CD4-positive, alpha-beta T cell treated with Interleukin-21 for 1 hour (primary cell): ENCODE measurements at regions not wholly inside any gene's neighbourhood (a gene's known extent, or its start where the extent isn't known, plus 50 kb on each side); places are given as distances from the start of the nearest gene placed in this dataset.

Experiments
- DNase-seq: peaks from one replicate; pipeline ENCODE4 v3.0.0-alpha.2; 2020

DNA sequence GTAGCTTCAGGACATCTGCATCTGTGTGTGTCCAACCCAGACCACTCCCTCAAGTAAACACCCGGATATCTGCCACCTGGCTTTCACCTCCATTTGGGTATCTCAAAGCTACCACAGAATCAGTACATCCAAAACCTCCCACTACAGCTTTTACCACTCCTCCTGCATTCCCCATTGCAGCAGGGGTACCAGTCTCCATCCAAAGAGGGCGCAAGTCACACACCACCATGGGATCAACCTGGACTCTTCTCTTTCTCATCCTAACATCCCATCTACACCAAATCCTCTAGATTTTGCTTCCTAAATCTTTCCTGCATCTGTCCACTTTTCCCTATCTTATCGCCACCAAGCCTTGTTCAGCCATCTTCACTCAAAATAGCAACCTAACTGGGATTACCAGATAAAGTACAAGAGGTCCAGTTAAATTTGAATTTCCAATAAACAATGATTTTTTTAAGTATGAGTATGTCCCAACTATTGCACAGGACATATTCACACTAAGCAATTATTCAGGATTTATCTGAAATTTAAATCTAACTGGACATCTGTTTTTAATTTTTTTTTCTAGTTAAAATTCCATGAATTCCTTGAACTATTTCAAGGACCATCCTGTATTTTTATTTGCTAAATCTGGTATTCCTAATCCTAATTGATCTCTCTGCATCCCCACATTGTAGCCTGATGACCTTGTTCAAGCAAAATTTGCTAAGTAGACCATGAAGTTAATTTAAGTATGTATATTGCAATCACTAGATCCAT lies 164.3 kb upstream of the MLN start:
- DNase-seq = no peak

DNA sequence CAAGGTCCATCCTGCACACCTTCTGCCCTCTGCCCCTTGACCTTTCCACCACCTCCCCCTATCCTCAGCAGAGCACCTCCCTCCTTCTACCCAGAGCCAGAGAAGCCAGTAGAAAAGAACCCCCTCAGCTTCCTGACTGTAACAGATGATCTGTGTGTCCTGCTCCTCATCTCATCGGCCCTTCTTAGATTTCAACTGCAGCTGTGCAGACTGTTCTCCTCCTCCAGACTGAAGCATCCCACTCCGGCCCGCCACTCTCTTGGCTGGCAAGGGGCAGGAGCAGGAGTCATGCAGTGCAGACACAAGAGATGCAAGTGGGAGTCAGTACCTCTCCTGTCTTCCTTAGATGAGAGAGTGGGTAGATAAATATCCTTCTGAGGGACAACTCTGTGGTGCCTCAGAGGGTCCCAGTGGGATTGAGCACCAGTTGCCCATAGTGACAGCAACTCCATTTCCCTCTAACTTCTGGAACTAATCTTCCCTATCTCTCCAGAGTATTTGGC lies 163.5 kb upstream of the MLN start:
- no peak for DNase-seq

DNA sequence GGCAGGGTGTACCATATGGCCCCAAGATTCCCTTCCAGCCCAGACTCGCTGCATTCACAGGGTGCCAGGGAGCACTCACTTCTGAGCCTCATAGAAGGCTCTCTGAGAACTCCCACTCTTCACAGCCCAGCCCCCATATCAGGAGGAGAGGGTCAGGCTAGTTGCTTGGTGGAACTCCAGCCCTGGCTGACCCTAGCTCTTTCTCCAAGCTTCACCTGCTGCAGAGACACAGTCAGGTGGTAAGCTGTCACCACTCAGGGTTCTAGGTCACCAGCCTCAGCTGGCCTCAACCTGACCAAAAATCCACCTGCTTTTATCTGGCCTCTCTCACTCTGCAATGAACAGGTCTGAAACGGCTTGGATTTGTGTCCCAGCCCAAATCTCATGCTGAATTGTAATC lies 162.7 kb upstream of the MLN start:
- no peak for DNase-seq

DNA sequence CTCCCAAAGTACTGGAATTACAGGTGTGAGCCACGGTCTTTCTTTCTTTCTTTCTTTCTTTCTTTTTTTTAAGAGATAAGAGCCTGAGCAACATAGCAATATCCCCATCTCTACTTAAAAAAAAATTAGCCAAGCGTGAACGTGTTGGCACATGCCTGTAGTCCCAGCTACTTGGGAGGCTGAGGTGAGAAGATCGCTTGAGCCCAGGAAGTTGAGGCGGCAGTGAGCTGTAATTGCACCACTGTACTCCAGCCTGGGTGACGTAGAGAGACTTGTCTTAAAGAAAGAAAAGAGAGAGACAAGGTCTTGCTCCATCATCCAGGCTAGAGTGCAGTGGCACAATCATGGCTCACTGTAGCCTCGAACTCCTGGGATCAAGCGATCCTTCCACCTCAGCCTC lies 162.0 kb upstream of the MLN start:
- no peak for DNase-seq

DNA sequence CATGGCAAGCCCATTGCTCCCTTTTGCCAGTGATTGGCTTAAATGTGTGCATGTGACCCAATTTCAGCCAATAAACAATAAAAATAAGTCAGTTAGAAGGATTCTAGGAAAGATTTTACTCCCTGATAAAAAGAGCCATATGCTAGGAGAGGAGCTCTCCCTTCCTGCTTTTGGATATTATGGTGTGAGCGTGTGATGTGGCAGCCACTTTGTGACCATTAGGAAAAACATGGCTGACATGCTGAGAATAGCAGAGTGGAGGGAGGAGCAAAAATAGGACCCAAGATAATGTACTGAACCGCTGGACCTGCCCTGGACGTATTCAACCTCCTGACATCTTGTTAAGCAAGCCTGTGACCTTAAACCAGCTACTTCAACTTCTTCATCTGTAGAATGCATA lies 160.6 kb upstream of the MLN start:
- DNase-seq = no peak

DNA sequence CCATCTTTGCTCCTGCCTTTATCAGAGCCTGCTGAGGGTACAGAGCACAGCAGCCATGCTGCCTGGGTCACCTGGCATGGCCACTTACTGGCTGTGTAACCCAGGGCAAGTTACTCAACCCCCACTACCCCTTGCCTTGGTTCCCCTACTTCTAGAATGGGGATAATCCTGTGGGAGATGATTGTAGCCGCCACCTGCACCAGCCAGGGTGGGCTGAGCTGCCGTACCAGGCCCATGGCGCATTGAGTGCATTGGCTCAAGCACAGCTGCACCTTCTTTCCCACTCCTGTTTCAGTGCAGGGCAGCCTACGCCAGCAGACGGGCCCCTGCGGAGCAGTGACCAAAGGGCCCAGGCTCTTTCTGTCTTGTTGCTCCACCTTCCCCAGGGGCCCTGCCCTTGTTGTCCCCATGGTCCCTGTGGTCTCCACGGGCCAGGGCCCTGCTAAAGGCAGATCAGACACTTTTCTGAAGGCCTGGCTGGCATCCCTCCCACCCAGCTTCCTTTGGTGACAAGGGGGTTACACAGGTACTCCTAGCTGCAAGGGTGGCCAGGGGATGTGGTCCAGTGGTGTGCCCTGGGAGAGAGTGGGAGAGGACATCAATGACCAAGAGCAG lies 159.4 kb upstream of the MLN start:
- no peak for DNase-seq

DNA sequence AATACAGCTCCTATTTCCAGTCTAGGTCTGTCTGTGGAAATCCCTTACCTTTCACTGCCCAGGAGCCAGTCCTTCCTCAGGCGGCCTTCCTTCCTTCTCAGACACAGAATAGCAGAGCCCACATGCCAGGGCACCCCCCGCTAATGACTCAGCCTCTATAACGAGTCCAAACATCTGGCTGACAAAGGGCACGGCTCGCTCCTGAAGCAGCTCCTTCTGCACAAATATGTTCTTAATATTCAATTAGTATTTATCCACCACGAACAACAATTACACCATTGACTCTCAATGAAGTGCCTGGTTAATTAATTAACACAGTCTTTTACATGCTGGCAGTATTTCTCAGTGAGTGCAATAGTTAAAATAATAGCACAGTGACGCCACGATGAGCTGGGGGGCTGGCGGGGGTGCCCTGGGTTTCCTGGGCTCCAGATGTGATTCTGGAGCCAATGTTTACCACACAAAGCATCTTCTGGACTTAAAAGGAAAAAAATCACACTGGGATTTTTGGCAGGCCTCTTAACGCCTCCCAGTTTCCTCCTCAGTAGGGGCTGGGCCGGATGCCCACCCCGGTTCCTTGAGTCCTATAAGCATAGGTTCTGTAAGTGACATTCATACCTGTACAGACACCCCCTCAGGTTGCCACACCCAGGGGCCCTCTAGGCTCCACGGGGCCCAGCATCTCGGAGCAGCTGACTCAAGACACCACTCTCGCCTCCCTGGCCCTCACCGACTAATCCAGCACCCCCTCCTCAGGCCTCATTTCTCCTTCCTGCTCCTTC lies 158.6 kb upstream of the MLN start:
- no peak for DNase-seq

DNA sequence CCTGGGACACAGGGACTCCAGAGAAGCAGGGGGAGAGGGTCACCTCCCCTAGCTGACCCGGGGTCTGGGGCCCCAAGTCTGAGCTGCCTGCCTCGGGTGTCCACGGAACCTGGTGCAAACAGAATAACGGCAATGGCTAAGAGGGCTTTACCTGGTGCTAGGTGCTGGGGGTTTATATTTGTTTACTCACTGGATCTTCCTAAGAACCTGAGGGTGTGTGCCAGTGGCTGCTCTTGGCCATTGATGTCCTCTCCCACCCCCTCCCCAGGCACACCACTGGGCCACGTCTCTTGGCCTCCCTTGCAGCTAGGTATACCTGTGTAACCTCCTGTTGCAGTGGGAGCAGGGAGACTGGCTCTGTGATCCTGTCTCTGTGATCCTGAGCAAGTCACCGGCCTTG lies 157.9 kb upstream of the MLN start:
- no peak for DNase-seq

DNA sequence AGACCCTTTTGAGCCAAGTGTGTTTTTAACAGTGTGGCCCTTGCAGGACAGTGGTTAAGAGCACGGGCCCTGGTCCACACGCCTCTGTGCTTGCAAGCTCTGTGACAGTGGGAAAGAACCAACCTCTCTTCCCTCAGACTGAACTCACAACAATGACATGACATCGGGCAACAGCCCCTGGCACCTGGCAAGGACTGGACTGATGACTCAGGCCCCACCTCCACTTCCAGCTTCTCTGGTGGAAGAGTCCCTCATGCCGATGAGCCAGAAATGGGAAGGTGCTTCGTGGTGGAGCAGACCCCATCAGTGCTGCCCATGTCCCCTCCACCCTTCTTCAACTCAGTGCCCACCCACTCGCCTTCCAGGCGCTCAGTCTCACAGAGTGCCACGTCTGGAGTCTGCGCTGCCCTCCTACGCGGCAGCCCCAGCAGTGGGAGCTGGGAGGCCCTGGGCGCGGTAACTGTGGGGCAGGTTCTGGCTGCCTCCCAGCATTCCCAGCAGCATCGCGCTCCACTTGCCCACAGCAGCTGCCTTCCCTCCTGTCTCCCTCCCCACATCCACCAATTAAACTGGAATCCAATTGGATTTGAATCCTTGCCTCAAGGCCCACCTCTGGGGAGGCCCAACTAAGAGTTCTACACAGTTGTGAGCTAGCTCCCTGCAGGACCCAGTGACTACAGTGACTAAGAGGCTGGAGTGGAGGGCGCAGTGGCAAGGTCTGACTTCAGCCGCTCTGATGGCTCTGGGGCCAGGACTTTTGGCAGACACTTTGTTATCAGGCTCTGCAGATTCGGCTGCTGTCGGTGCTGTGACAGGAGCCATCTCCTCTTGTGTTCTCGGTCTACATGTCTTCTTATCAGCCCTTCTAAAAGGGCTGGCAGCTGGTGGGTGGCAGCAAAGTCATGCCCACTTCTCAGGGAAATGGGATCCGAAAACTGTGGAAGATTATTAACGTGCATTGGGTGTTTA lies 156.8 kb upstream of the MLN start:
- no peak for DNase-seq

DNA sequence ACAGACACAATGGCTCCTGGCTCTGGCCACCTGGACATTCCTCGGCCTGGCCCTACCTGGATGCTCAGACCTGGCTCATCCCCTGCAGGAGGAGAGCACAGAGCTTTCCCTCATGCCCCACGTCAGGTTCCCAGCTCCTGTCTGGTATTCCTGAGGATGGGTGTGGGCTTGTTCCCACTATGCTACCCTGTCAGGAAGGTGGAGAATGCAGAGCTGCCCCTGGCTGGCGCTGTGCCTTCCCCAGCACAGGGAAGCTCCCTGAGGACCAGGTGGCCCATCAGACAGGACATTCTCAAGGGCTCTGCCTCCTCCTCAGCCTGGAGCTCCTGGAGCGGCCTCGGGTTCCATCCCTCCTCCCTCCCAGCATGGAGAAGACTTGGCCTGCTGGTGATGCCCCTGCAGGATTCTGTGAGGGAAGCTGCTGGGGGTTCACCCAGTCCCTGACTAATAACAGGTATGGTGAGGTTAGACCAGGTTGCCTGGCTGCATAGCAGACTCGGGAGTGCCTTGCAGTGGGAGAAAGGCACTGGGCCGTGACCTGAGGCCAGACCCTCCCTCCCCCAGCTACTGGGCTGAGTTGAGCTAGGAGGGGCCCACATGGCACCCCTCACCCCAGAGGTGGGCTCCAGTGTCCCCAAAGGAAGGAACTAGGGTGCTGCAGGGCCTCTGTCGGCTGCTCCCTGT lies 156.0 kb upstream of the MLN start:
- no peak for DNase-seq

DNA sequence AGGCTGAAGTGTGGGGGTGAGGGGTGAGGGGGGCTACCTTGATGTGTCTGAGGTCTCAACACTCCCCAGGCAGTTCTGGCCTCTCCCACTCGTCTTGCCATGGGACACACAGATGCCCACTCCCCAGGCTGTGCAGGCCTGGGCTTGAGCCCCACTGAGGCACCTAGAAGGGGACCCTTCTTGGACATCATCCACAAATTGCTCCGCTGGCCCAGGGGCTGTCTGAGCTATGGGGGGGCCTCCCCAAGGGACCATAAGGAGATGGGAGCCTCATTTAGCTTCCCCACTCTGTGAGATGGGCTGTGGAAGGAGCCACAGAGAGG lies 155.5 kb upstream of the MLN start:
- DNase-seq = no peak

DNA sequence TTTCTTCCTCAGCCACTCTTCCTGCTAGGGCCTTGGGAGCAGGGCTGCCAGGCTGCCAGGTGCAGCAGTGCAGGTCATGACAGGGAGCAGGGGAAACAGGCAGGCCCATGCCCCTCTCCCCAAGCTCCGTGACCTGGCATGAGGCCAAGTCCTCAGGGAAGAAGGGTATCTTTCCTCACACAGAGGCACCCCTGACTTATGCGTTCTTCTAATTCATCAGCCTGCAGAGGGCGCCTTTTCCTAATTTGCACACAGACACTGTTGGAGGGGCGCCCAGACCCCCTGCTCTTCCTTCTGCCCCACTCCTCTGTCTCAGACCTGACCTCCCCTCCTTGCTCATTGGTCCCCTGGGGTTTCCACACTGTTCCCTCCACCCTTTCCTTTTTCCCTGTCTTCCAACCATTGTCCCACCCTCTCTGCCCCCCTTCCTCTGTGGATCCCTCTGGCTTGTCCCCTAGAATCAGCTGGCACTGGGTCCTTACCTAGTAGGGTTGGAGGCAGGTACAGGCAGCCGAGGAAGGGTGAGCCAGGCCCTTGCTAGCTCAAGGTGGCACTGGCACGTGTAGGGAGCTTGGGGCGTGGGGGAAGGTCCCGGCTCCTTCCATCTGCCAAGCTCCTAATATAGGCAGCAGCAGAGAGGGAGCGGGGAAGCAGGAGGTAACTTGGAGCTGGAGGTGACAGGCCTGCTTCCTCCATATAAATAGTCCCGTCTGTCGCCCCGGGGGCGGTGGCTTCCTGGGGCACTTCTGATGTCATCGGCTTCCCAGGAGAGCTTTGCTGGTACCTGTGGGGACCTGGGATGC lies 154.9 kb upstream of the MLN start:
- no peak for DNase-seq

DNA sequence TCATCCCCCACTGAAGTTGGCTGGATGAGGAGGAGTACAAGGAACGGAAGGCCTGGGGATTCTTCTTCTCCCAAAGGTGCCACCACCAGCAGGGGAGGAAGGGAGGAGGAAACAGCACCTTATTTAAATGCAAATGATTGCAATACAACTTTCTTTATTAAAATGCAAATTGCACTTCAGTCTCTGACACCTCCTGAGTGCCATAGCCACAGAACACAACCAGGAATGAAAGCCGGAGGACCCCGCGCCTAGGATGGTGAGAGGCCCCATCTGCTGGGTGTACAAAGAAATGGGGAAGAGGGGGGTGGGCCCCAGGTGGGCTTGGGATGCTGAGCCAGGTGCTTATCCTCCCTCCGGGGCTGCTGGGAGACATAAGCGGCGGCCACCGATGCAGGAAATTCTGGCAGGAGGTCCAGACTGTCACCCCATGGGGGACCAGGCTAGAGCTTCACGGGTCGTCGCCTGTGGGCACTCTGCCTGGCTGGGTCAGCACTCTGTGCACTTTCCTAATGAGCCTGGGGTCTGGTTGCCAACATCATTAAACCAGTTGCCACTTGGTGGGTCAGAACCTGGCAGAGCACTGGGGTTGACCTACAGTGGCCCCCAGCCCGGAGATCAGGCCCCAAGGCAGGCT lies 154.2 kb upstream of the MLN start:
- DNase-seq = no peak

DNA sequence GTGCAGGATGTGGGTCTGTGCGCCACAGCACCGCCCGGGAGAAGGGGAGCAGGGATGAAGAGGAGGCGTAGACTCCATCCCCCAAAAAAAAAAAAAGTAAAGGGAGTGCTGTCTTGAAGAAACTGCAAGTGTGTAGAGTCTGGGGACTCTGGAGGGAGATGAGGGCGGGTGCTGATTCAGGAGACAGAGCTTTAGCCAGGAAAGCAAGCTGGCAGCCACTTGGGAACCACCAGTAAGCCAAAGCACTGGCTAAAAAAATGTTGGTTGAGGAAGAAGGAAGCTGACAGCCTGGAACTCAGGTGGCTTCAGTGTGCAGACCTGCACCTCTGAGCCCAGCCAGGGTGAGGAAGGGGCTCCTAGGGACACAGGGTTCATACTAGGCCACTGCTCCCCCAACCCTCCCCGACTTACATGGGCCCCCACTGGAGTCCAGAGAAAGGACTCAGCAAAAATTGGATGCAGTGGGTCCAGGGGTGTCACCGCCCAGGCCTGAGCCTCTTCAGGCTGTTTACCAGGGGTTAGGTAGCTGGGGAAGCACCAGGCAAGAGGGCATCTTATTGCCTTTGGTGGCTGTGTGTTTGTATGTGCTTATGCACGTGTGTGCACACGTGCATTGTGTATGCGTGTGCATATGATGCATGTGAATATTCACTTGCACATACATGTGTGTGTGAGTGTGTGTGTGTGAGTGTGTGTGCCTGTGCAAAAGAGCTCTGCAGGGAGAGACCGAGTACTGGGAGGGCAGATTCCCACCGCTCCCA lies 153.5 kb upstream of the MLN start:
- no peak for DNase-seq

DNA sequence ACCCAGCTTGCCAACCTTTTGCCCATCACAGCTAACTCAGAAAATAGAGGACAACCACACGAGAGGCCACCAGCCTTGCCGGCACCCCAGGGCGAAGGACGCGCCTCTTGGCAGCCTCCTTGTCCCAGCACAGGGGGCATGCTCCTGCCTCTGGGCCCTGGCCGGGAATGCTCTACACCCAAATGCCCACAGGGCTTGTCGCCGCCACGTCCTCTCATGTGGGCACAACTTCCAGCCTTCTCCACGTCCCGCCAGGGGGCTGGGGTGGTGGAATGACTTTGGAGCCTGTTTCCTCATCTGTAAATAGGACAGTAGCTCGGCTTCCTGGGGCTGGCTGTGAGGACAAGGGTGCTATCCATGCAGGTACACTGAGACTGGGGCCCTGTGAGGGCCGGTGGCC lies 152.4 kb upstream of the MLN start:
- DNase-seq = no peak

DNA sequence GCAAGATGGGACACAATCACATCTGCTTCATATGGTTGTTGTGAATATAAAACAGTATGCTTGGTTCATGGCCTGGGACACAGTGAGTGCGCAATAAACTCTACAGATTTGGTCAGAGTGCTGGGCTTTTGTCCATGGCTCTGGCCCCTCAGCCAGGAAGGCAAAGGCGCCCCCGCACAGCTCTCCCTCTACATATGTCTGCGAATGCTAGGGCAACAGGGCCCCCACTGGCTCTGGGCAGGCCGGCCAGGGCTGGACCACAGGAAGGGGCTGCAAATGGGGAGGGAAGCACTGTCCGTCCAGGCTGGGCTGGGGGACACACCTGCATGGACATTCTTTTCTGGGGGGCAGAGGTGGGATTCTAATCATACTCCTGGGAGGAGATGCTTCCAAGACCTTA lies 151.8 kb upstream of the MLN start:
- no peak for DNase-seq

DNA sequence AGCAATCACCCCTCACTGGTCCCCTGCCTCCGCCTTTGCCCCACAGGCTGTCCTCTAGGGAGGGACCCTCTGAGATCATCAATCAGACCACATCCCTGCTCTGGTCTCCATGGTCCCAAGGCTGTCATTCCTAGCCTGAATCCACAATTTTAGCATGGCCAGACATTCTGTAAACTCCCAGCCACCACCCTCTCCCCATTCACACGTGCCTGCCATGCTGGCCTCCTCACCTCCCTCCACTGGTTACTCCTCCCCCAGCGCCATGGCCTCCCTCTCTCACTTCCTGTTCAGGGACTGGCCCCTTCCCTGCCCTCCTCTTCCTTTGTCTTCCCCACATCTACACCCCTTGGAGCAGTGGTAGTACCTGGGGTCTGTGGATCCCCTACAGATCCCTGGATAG lies 150.7 kb upstream of the MLN start:
- DNase-seq = no peak

DNA sequence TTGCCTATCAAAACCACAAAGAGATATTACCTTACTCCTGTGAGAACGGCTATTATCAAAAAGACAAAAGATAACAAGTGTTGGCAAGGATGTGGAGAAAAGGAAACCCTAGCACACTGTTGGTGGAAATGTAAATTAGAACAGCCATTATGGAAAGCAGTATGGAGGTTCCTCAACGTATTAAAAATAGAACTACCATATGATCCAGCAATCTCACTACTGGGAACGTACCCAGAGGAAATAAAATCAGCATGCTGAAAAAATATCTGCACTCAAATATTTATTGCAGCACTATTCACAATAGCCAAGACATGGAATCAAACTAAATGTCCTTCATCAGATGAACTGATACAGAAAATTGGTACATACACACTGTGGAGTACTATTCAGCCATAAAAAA lies 149.4 kb upstream of the MLN start:
- DNase-seq = no peak

DNA sequence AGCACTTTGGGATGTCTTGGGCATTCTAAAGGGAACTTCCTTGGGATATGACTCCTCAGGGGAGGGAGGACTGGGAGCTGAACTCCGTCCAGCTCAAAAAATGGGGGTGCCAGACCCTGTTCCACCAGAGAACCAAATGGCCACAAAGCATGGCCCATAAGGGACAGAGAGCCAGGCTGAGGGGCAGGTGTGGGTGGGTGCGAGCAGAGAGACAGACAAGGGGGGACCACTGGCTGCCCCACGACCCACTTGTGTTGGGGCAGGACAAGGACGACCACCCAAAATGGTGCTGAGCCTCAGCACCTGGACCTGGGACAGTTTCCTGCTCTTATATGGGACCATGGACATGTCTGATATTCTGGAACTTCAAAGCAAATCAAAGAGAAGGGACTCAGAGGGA lies 148.2 kb upstream of the MLN start:
- DNase-seq = no peak
